ENCODE measurements at regions not wholly inside any gene's neighbourhood (a gene's known extent, or its start where the extent isn't known, plus 50 kb on each side); places are given as distances from the start of the nearest gene placed in this dataset.

DNA sequence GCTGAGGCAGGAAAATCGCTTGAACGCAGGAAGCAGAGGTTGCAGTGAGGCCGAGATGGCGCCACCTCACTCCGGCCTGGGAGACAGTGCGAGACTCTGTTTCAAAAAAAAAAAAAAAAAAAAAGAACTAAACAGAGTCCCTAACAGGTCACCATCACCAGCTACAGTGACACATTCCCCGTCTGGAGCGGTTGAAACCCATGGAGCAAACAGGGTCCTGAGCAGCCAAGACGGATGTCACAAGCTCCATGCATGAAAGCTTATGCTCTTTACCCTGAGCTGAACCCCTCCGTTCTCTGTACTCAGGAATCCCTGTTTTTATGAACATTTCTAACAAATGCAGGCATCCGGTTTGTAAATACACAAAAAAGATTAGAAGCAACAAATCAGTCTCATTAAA is 55.9 kb upstream of the LAPTM4A start:
- TF ChIP-seq EZH2phosphoT487 (IDR thresholded peaks at IDR 0.05; ENCODE audit: insufficient read depth, low read depth) (no peak), EZH2 (IDR thresholded peaks at IDR 0.05; ENCODE audit: insufficient read depth, poor library complexity, severe bottlenecking) (no peak)

All from GM23248 (cell line).